NB4 (cell line): ENCODE measurements at regions not wholly inside any gene's neighbourhood (a gene's known extent, or its start where the extent isn't known, plus 50 kb on each side); places are given as distances from the start of the nearest gene placed in this dataset.

ENCODE experiments used
- DNase-seq: peaks from one replicate; pipeline ENCODE4 v3.0.0; 2010; ENCODE audit warnings: low read depth
- H3K4me3 ChIP-seq: one replicate; pipeline ENCODE4 v1.5.1; 2011; ENCODE audit warnings: mild to moderate bottlenecking, low read depth, low read length, moderate library complexity
- MAX ChIP-seq: IDR thresholded peaks from 2 replicates; pipeline ENCODE4 v1.6.1; 2011; ENCODE audit warnings: low read depth, low read length
- MYC ChIP-seq: IDR thresholded peaks from 2 replicates; pipeline ENCODE4 v1.6.1; 2011; ENCODE audit warnings: low read depth, low read length
- POLR2A ChIP-seq: IDR thresholded peaks from 2 replicates; pipeline ENCODE4 v1.6.1; 2011; ENCODE audit warnings: mild to moderate bottlenecking; ENCODE audit not compliant: insufficient read length; ENCODE audit errors: extremely low read depth
- TF ChIP-seq, protein P1 (sequence below): IDR thresholded peaks from one replicate; pipeline ENCODE4 v1.5.1; 2012; ENCODE audit warnings: low read depth, low read length

- no peak overlapping the region for H3K4me3 ChIP-seq
- no peak for TF ChIP-seq MAX
- TF ChIP-seq MYC: no peak
- no peak for TF ChIP-seq POLR2A
- TF ChIP-seq, protein P1, sequence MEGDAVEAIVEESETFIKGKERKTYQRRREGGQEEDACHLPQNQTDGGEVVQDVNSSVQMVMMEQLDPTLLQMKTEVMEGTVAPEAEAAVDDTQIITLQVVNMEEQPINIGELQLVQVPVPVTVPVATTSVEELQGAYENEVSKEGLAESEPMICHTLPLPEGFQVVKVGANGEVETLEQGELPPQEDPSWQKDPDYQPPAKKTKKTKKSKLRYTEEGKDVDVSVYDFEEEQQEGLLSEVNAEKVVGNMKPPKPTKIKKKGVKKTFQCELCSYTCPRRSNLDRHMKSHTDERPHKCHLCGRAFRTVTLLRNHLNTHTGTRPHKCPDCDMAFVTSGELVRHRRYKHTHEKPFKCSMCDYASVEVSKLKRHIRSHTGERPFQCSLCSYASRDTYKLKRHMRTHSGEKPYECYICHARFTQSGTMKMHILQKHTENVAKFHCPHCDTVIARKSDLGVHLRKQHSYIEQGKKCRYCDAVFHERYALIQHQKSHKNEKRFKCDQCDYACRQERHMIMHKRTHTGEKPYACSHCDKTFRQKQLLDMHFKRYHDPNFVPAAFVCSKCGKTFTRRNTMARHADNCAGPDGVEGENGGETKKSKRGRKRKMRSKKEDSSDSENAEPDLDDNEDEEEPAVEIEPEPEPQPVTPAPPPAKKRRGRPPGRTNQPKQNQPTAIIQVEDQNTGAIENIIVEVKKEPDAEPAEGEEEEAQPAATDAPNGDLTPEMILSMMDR: no peak
- peak; percentile 62 for DNase-seq
Measured at GRCh38 chr21:14308234-14308633, 74.7 kb downstream of the HSPA13 start.

- no peak overlapping the region for H3K4me3 ChIP-seq
- peak; percentile 28 for DNase-seq
- TF ChIP-seq POLR2A (no peak), MYC (no peak), MAX (no peak)
- TF ChIP-seq, protein P1: no peak
Measured at GRCh38 chr21:14306126-14306907, 76.6 kb downstream of the HSPA13 start.

GRCh38 chr21:14303731-14304488 lies 79.0 kb downstream of the HSPA13 start:
- H3K4me3 ChIP-seq: no peak overlapping the region
- no peak for DNase-seq
- TF ChIP-seq MAX: no peak
- TF ChIP-seq MYC: no peak
- TF ChIP-seq, protein P1: no peak
- TF ChIP-seq POLR2A: no peak

GRCh38 chr21:14300074-14300473 lies 82.9 kb downstream of the HSPA13 start:
- no peak for DNase-seq
- no peak overlapping the region for H3K4me3 ChIP-seq
- TF ChIP-seq MYC (no peak), POLR2A (no peak), MAX (no peak)
- TF ChIP-seq, protein P1: no peak

DNA sequence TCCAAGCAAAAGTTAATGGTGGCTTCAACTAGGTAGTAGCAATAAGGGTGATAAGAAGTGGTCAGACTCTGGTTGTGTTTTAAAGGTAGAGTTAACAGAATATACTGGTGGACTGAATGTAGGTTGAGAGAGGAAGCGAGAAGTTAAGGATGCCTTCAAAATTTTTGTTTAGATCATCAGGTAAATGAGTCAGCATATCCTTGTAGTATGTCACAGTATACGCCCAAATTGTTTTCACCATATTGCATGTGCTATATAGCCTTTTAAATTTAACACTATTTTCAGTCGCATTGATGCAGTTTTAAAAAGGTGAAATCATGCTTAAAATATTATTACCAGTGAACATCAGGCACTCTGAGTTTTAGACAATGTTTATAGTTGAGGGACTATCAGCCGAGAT lies 74.6 kb downstream of the RBM11 start:
- no peak overlapping the region for H3K4me3 ChIP-seq
- DNase-seq: no peak

More for the DNA sequence above, 74.6 kb downstream of the RBM11 start:
- no peak for TF ChIP-seq MYC
- no peak for TF ChIP-seq MAX
- TF ChIP-seq POLR2A: no peak
- TF ChIP-seq, protein P1: no peak
